Keratinocyte (primary cell): ENCODE measurements at regions not wholly inside any gene's neighbourhood (a gene's known extent, or its start where the extent isn't known, plus 50 kb on each side); places are given as distances from the start of the nearest gene placed in this dataset.

ENCODE experiments used
- CTCF ChIP-seq, 3 experiments: IDR thresholded peaks in 1 of 3; conservative IDR thresholded peaks in 1 of 3; optimal IDR thresholded peaks in 1 of 3; 2 replicates in 2 of 3; 3 replicates in 1 of 3; pipeline versions ENCODE3 to v1.5.1; 2011; ENCODE audit warnings: low read length in 3 of 3, mild to moderate bottlenecking in 3 of 3, moderate library complexity in 2 of 3, control low read depth in 1 of 3, inconsistent platforms in 1 of 3; ENCODE audit not compliant: insufficient read depth in 2 of 3; ENCODE audit errors: extremely low read depth in 1 of 3
- EZH2 ChIP-seq: IDR thresholded peaks from one replicate; pipeline ENCODE4 v1.6.1; 2012; ENCODE audit warnings: inconsistent platforms, mild to moderate bottlenecking, low read length, moderate library complexity

GRCh38 chr15:39095218-39095879, 485.5 kb upstream of the THBS1 start:
- TF ChIP-seq EZH2: no peak
- no peak for TF ChIP-seq CTCF (optimal IDR thresholded peaks at IDR 0.05 in 1 of 3, IDR thresholded peaks at IDR 0.05 in 1 of 3, conservative IDR thresholded peaks at IDR 0.05 in 1 of 3; ENCODE audit: extremely low read depth in 1 of 3, insufficient read depth in 2 of 3, low read length in 3 of 3)
